Fibroblast of skin of scalp (primary cell): ENCODE measurements at regions not wholly inside any gene's neighbourhood (a gene's known extent, or its start where the extent isn't known, plus 50 kb on each side); places are given as distances from the start of the nearest gene placed in this dataset.

Experiments
- DNase-seq: peaks from one replicate; pipeline ENCODE4 v3.0.0-alpha.2; 2013

GRCh38 chr18:21997207-21998143, 171.9 kb upstream of the GATA6 start:
- peak; percentile 35 for DNase-seq

GRCh38 chr18:21998486-21998885, 170.9 kb upstream of the GATA6 start:
- DNase-seq = no peak

GRCh38 chr18:22001912-22002487, 167.4 kb upstream of the GATA6 start:
- no peak for DNase-seq

- no peak for DNase-seq
Measured at GRCh38 chr18:22005191-22005841, 164.1 kb upstream of the GATA6 start.

- no peak for DNase-seq
Measured at GRCh38 chr18:22006458-22006857, 162.9 kb upstream of the GATA6 start.

GRCh38 chr18:22009242-22009641, 160.1 kb upstream of the GATA6 start:
- DNase-seq = no peak

GRCh38 chr18:22013993-22014392, 155.4 kb upstream of the GATA6 start:
- DNase-seq = no peak

- DNase-seq = no peak
Measured at GRCh38 chr18:22015156-22015555, 154.2 kb upstream of the GATA6 start.

- no peak for DNase-seq
Measured at GRCh38 chr18:22018366-22018765, 151.0 kb upstream of the GATA6 start.

GRCh38 chr18:22019193-22019592, 150.2 kb upstream of the GATA6 start:
- no peak for DNase-seq

- DNase-seq = no peak
Measured at GRCh38 chr18:22020127-22020866, 149.1 kb upstream of the GATA6 start.

- no peak for DNase-seq
Measured at GRCh38 chr18:22020867-22021370, 148.5 kb upstream of the GATA6 start.

GRCh38 chr18:22021701-22022100, 147.7 kb upstream of the GATA6 start:
- DNase-seq = no peak

- DNase-seq = no peak
Measured at GRCh38 chr18:22024924-22025323, 144.5 kb upstream of the GATA6 start.

GRCh38 chr18:22026362-22026761, 143.0 kb upstream of the GATA6 start:
- no peak for DNase-seq

- no peak for DNase-seq
Measured at GRCh38 chr18:22026889-22027288, 142.5 kb upstream of the GATA6 start.

- no peak for DNase-seq
Measured at GRCh38 chr18:22031611-22032010, 137.8 kb upstream of the GATA6 start.

- peak; percentile 50 for DNase-seq
Measured at GRCh38 chr18:22032392-22032961, 136.9 kb upstream of the GATA6 start.

GRCh38 chr18:22033085-22033484, 136.3 kb upstream of the GATA6 start:
- no peak for DNase-seq

- no peak for DNase-seq
Measured at GRCh38 chr18:22034276-22034675, 135.1 kb upstream of the GATA6 start.

GRCh38 chr18:22040533-22040932, 128.9 kb upstream of the GATA6 start:
- no peak for DNase-seq

- no peak for DNase-seq
Measured at GRCh38 chr18:22043837-22044236, 125.6 kb upstream of the GATA6 start.
